HepG2 (cell line): ENCODE measurements at regions not wholly inside any gene's neighbourhood (a gene's known extent, or its start where the extent isn't known, plus 50 kb on each side); places are given as distances from the start of the nearest gene placed in this dataset.

Source experiments
- ATAC-seq: fragments of 200-7000 bp; cut with Tn5 transposase; 3 replicates; pipeline ENCODE4 v1.9.1; 2020; ENCODE audit warnings: mild to moderate bottlenecking, moderate library complexity
- BruUV-seq: library from RNA; stranded (reverse); fragments of 400-500 nt; replicated peaks from 2 replicates; lab custom pipeline; 2021; lab: Mats Ljungman, UMichigan
- CTCF ChIA-PET: fragments of 300-600 bp; formaldehyde crosslinking; extraction: SDS; loops from one replicate; lab custom pipeline; 2021; ENCODE audit warnings: low total read pairs, inconsistent platforms, low intra/inter-chr PET ratio; lab: Yijun Ruan, JAX
- POLR2A ChIA-PET: fragments of 350-600 bp; sonication (Branson Sonifier 250); formaldehyde crosslinking; loops from one replicate; lab custom pipeline; 2020; ENCODE audit warnings: antibody characterized with exemption, inconsistent platforms; lab: Yijun Ruan, JAX
- DNase-seq: peaks from one replicate; pipeline ENCODE4 v3.0.0-alpha.2; 2015; ENCODE audit warnings: low spot score
- FAIRE-seq: peaks from 3 replicates; lab custom pipeline; 2011; peaks lifted over from hg19 to GRCh38; lab: Jason Lieb, UNC
- H2AFZ ChIP-seq: one replicate; pipeline ENCODE4 v1.6.1; 2011; ENCODE audit warnings: low read length, inconsistent platforms
- H3K27ac ChIP-seq: fragments of 300-600 bp; 3 replicates; pipeline ENCODE4 v1.8.0; 2011; ENCODE audit warnings: mixed run types, mild to moderate bottlenecking, mixed read lengths, low read length, inconsistent platforms; ENCODE audit not compliant: insufficient read depth; ENCODE audit errors: extremely low read length
- H3K27me3 ChIP-seq, 2 experiments: fragments of 200-600 bp in 1 of 2; 2 replicates in 1 of 2; 3 replicates in 1 of 2; pipeline versions ENCODE4 v1.6.0 to v1.8.0; 2011; ENCODE audit warnings: low read length in 2 of 2, mild to moderate bottlenecking in 2 of 2, moderate library complexity in 2 of 2, inconsistent platforms in 1 of 2; ENCODE audit not compliant: insufficient read depth in 2 of 2, control insufficient read depth in 1 of 2
- H3K36me3 ChIP-seq, 2 experiments: fragments of 200-600 bp in 1 of 2; replicated peaks in 1 of 2; 2 replicates in 1 of 2; 3 replicates in 1 of 2; pipeline versions ENCODE4 v1.5.1 to v1.8.0; 2011; ENCODE audit warnings: low read length in 2 of 2, inconsistent platforms in 1 of 2; ENCODE audit not compliant: insufficient read depth in 2 of 2, control insufficient read depth in 1 of 2
- H3K4me1 ChIP-seq: 2 replicates; pipeline ENCODE4 v1.5.1; 2012; ENCODE audit warnings: low read length, inconsistent platforms; ENCODE audit not compliant: insufficient read depth
- H3K4me2 ChIP-seq: 2 replicates; pipeline ENCODE4 v1.6.0; 2011; ENCODE audit warnings: low read depth, low read length, inconsistent platforms
- H3K4me3 ChIP-seq, 3 experiments: fragments of 200-600 bp in 1 of 3; sonication (generic), shearing (Covaris generic) in 1 of 3; replicated peaks in 1 of 3; 2 replicates each; pipeline ENCODE4 v1.5.1; 2011 to 2016; ENCODE audit warnings: low read length in 3 of 3, inconsistent platforms in 2 of 3, low read depth in 2 of 3, mild to moderate bottlenecking in 2 of 3, control low read depth in 1 of 3, mixed read lengths in 1 of 3; ENCODE audit not compliant: insufficient read depth in 1 of 3
- H3K79me2 ChIP-seq: one replicate; pipeline ENCODE4 v1.6.1; 2011; ENCODE audit warnings: low read length, inconsistent platforms; ENCODE audit not compliant: insufficient read depth
- H3K9ac ChIP-seq: 2 replicates; pipeline ENCODE4 v1.6.0; 2011; ENCODE audit warnings: mild to moderate bottlenecking, low read depth, low read length, inconsistent platforms; ENCODE audit not compliant: insufficient read depth
- H3K9me3 ChIP-seq: 2 replicates; pipeline ENCODE4 v1.5.1; 2012; ENCODE audit warnings: mild to moderate bottlenecking, low read length
- H4K20me1 ChIP-seq: 2 replicates; pipeline ENCODE4 v1.6.0; 2011; ENCODE audit warnings: inconsistent platforms, mild to moderate bottlenecking, low read length, moderate library complexity; ENCODE audit not compliant: insufficient read depth
- ELK4 ChIP-seq: sonication (generic); formaldehyde crosslinking; IDR thresholded peaks from 2 replicates; pipeline ENCODE4 v1.9.0; 2021; ENCODE audit warnings: missing genetic modification reagents, borderline replicate concordance
- KAT8 ChIP-seq: IDR thresholded peaks from 2 replicates; pipeline ENCODE4 v1.6.1; 2016; ENCODE audit warnings: missing genetic modification reagents, missing compliant biosample characterization
- PHB2 ChIP-seq: fragments of 450-650 bp; IDR thresholded peaks from 2 replicates; pipeline ENCODE4 v1.6.1; 2018; ENCODE audit not compliant: partially characterized antibody
- RFXAP ChIP-seq: sonication (generic); formaldehyde crosslinking; IDR thresholded peaks from 2 replicates; pipeline ENCODE4 v1.4.0; 2020; ENCODE audit warnings: missing genetic modification reagents, borderline replicate concordance
- SIX1 ChIP-seq: sonication (generic); formaldehyde crosslinking; IDR thresholded peaks from 2 replicates; pipeline ENCODE4 v1.4.0; 2020; ENCODE audit warnings: missing genetic modification reagents, borderline replicate concordance
- ZBTB10 ChIP-seq: sonication (generic); formaldehyde crosslinking; IDR thresholded peaks from 2 replicates; pipeline ENCODE4 v1.4.0; 2020; ENCODE audit warnings: missing genetic modification reagents, borderline replicate concordance
- ZBTB25 ChIP-seq: IDR thresholded peaks from 2 replicates; pipeline ENCODE4 v1.6.1; 2018; ENCODE audit warnings: missing genetic modification reagents
- ZNF253 ChIP-seq: sonication (generic); formaldehyde crosslinking; IDR thresholded peaks from 2 replicates; pipeline ENCODE4 v1.8.0; 2022; ENCODE audit warnings: mild to moderate bottlenecking, missing genetic modification reagents, borderline replicate concordance
- ZNF414 ChIP-seq: sonication (generic); formaldehyde crosslinking; IDR thresholded peaks from 2 replicates; pipeline ENCODE4 v1.5.0; 2020; ENCODE audit warnings: missing genetic modification reagents
- ZNF644 ChIP-seq: IDR thresholded peaks from 2 replicates; pipeline ENCODE4 v1.6.1; 2016; ENCODE audit warnings: low read depth
- ZNF891 ChIP-seq: sonication (generic); formaldehyde crosslinking; IDR thresholded peaks from 2 replicates; pipeline ENCODE4 v1.5.0; 2020; ENCODE audit warnings: mild to moderate bottlenecking, missing genetic modification reagents
- WGBS: methylation state at CpG from one replicate; pipeline ENCODE4 v1.1.6; 2017; ENCODE audit warnings: low lambda C conversion rate; 5-methylcytosine and 5-hydroxymethylcytosine counted together
- in situ Hi-C: cut with HindIII; loops from 2 replicates; pipeline ENCODE4 v1.10.0; 2017; ENCODE audit warnings: low pct_unique_long_range_greater_than_20kb; ENCODE audit not compliant: extremely low pct_ligation_motif_present
- intact Hi-C: fragments of 100-400 bp; cut with micrococcal nuclease; formaldehyde crosslinking; loops from one replicate; pipeline ENCODE4 v1.10.0; 2022; ENCODE audit not compliant: unreplicated experiment

GRCh38 chr3:20400281-20400680 lies 214.3 kb upstream of the SGO1 start:
- FAIRE-seq, result no peak
- Histone ChIP-seq H4K20me1 (no peaks in the 10 kb centered on the region), H2AFZ (no peak overlapping the region), H3K9ac (no peak overlapping the region), H3K79me2 (no peaks in the 10 kb centered on the region), H3K4me3 (no peak overlapping the region), H3K9me3 (peaks cover 11% of the 10 kb centered on the region; the same call in 1 of the 2 replicates), H3K4me1 (no peaks in the 10 kb centered on the region), H3K27ac (no peak overlapping the region), H3K36me3 (no peaks in the 10 kb centered on the region), H3K27me3 (no peaks in the 10 kb centered on the region), H3K4me2 (no peak overlapping the region)
- BruUV-seq, result no TSS peak
- ATAC-seq, result no peak
- DNase-seq, result no peak
- POLR2A ChIA-PET, result no interaction called here
- WGBS, result 0% methylated on average over 2 of the region's 2 CpGs
- CTCF ChIA-PET, result no interaction called here
- in situ Hi-C loops (no loop called here), intact Hi-C loops (no loop called here)
- no peak for TF ChIP-seq SIX1 (CRISPR knock-in tag)
- TF ChIP-seq ZNF253 (CRISPR knock-in tag), result no peak
- no peak for TF ChIP-seq KAT8 (CRISPR knock-in tag)
- no peak for TF ChIP-seq ZNF644 (CRISPR knock-in tag)
- TF ChIP-seq RFXAP, result no peak
- no peak for TF ChIP-seq ELK4 (CRISPR knock-in tag)
- TF ChIP-seq ZNF414 (CRISPR knock-in tag), result no peak

GRCh38 chr3:20396335-20396734 lies 210.3 kb upstream of the SGO1 start:
- ChIA-PET CTCF (no interaction called here), POLR2A (no interaction called here)
- no peak for ATAC-seq
- no peak overlapping the region for H3K27ac ChIP-seq
- WGBS, result 0% methylated on average over 3 of the region's 3 CpGs
- H2AFZ ChIP-seq, result no peak overlapping the region
- BruUV-seq, result no TSS peak
- no peak overlapping the region for H3K4me2 ChIP-seq
- no peaks in the 10 kb centered on the region for H4K20me1 ChIP-seq
- H3K9ac ChIP-seq, result no peak overlapping the region
- H3K27me3 ChIP-seq, result no peaks in the 10 kb centered on the region
- intact Hi-C loops, result no loop called here
- H3K4me3 ChIP-seq, result no peak overlapping the region
- H3K4me1 ChIP-seq, result no peaks in the 10 kb centered on the region
- H3K36me3 ChIP-seq, result no peaks in the 10 kb centered on the region
- in situ Hi-C loops, result no loop called here
- DNase-seq, result no peak
- H3K79me2 ChIP-seq, result no peaks in the 10 kb centered on the region
- H3K9me3 ChIP-seq, result no peaks in the 10 kb centered on the region
- no peak for FAIRE-seq
- no peak for TF ChIP-seq PHB2
- TF ChIP-seq ZBTB10 (CRISPR knock-in tag), result no peak
- no peak for TF ChIP-seq ZBTB25 (CRISPR knock-in tag)
- no peak for TF ChIP-seq ZNF891 (CRISPR knock-in tag)
